ENCODE measurements at regions not wholly inside any gene's neighbourhood (a gene's known extent, or its start where the extent isn't known, plus 50 kb on each side); places are given as distances from the start of the nearest gene placed in this dataset.

DNA sequence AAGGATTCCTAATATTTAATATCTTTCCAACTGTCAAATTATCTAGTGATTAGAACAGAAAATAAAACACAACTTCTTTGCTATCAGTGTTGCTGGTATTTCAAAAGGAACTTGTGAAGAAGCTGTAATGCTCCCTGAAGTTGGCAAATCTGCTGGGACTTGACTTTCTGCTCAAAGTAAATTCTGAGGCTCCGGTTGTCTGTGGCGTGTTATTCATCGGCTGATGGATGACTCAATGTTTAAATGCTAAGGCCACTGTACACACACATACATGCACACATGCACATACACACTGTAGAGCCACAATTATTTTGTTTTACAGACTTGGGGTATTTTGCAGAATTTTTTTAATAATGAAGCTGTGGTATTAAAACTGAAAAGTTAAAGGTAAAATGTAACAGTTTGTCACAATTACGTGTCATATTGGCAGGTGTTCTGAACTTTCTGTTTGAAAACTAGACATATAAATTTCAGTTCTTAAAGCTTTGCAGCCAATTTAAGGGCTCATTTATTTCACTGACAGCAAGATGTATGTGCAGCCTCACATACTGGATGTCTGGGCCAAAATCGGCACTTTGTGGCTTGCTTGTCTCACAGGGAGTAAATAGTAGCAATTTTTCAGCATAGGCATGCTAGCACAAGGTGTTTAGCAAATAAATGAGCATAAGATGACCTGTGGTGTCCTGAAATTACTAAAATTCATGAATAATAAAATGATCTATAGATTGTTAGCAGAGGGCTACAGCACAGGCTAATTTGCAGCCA is 1691.7 kb upstream of the PCDH20 start:
- no peak for DNase-seq
- intact Hi-C loops (cut with DNase I), result no loop called here
- WGBS, 2 donors, result 11 to 28% methylated on average over 5 of the region's 5 CpGs

DNA sequence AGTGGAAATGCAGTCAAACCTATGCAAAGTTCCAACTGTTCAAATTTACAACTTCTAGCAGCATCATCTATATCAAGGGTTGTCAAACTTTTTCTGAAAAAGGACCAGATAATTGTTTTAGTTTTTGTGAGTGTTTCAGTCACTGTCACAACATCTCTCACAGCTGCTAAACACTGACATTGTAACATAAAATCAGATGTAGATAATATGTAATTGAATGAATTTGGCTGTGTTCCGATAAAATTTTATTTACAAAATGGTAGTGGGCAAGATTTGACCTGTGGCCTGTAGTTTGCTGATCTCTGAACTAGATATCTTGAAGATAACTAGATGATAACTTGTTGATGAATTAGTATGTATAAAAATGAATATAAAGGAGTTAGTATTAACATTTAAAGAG is 1679.1 kb upstream of the PCDH20 start:
- TF ChIP-seq, protein P1, sequence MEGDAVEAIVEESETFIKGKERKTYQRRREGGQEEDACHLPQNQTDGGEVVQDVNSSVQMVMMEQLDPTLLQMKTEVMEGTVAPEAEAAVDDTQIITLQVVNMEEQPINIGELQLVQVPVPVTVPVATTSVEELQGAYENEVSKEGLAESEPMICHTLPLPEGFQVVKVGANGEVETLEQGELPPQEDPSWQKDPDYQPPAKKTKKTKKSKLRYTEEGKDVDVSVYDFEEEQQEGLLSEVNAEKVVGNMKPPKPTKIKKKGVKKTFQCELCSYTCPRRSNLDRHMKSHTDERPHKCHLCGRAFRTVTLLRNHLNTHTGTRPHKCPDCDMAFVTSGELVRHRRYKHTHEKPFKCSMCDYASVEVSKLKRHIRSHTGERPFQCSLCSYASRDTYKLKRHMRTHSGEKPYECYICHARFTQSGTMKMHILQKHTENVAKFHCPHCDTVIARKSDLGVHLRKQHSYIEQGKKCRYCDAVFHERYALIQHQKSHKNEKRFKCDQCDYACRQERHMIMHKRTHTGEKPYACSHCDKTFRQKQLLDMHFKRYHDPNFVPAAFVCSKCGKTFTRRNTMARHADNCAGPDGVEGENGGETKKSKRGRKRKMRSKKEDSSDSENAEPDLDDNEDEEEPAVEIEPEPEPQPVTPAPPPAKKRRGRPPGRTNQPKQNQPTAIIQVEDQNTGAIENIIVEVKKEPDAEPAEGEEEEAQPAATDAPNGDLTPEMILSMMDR (IDR thresholded peaks at IDR 0.05), result no peak
- DNase-seq, result no peak
- H3K4me1 ChIP-seq, result no peaks in the 10 kb centered on the region
- H3K27ac ChIP-seq, result no peak overlapping the region
- no peak overlapping the region for H3K4me3 ChIP-seq
- no peaks in the 10 kb centered on the region for H3K27me3 ChIP-seq
- WGBS, 2 donors, result 67 to 69% methylated on average over 1 of the region's 1 CpG
- no peaks in the 10 kb centered on the region for H3K9me3 ChIP-seq
- no peaks in the 10 kb centered on the region for H3K36me3 ChIP-seq
- intact Hi-C loops (cut with DNase I), result no loop called here

More for the DNA sequence above, 1691.7 kb upstream of the PCDH20 start:
- no peaks in the 10 kb centered on the region for H3K27me3 ChIP-seq
- H3K36me3 ChIP-seq, result no peaks in the 10 kb centered on the region
- H3K4me3 ChIP-seq, result no peak overlapping the region
- no peak overlapping the region for H3K27ac ChIP-seq
- H3K4me1 ChIP-seq, result no peaks in the 10 kb centered on the region
- TF ChIP-seq, protein P1 (IDR thresholded peaks at IDR 0.05), result no peak
- no peak for TF ChIP-seq POLR2A (IDR thresholded peaks at IDR 0.05)
- no peaks in the 10 kb centered on the region for H3K9me3 ChIP-seq

DNA sequence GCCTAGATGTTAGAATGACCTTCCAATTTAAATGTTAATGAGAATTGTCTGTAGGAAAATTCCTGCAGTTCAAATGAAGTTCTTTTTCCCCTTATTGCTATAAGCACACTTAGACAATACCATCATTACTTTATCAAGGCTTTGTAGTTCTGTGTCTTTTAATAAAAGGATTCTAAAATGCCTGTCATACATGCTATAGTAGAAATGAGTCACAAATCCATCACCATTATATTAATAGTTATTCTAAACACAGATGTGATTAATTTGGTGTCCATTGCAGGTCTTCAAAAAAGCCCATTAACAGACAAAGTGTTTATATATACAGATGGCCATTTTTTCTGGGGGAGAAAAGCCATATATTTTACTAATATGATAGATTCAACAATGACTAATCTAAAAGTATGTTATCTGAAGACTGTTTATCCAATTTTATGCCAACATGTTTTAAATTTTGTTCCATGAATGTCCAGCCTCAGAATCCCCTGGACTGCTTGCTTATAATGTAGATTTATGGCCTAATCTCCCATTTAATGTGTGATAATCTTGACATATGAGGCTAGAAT is 1678.3 kb upstream of the PCDH20 start:
- Histone ChIP-seq H3K36me3 (no peaks in the 10 kb centered on the region), H3K4me1 (no peaks in the 10 kb centered on the region), H3K27ac (no peak overlapping the region), H3K4me3 (no peak overlapping the region), H3K9me3 (no peaks in the 10 kb centered on the region), H3K27me3 (no peaks in the 10 kb centered on the region)
- intact Hi-C loops (cut with DNase I), result no loop called here
- no peak for DNase-seq
- TF ChIP-seq, protein P1 (IDR thresholded peaks at IDR 0.05), result no peak
- TF ChIP-seq POLR2A (IDR thresholded peaks at IDR 0.05), result no peak

DNA sequence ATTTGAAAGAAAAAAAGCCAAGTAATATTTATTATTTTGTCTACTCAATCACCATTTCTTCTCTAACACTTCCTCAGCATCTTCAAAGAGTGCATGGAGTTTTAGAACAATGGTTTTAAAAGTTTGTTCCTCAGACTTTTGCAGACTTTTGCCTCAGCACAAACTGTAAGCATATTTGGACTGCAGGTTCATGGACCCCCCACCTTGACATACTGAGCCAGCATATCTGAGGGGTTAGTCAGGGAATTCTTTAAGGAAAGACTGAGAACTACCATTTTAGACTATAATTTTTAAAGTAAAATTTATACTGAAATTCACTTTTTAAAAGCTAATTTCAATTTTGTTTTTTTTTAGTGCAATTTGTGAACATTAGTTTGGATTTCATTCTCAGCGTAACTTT is 1676.8 kb upstream of the PCDH20 start:
- WGBS, 2 donors, result 92 to 96% methylated on average over 1 of the region's 1 CpG
- Histone ChIP-seq H3K27me3 (no peaks in the 10 kb centered on the region), H3K36me3 (no peaks in the 10 kb centered on the region), H3K4me3 (no peak overlapping the region), H3K4me1 (no peaks in the 10 kb centered on the region), H3K27ac (no peak overlapping the region), H3K9me3 (no peaks in the 10 kb centered on the region)
- intact Hi-C loops (cut with DNase I), result no loop called here
- DNase-seq, result no peak
- TF ChIP-seq, protein P1 (IDR thresholded peaks at IDR 0.05), result no peak
- TF ChIP-seq POLR2A (IDR thresholded peaks at IDR 0.05), result no peak

DNA sequence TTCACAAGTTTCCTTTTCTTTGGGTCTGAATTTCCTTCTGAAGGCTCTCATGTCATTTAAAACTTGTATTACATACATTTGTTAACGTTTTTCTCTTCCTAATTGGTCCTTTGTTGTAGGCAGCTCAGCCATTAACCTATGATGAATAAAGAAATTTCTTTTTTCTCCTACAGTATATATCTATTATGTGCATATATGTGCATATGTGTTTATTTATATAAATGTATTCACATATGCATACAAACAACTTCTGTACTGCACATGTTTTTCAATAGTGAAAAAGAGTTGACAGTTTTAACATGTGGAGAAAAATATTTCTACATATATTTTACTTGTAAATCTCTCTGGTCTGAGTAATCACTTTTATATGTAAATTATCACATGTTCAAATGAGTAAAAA is 1674.9 kb upstream of the PCDH20 start:
- H3K4me3 ChIP-seq, result no peak overlapping the region

More for the DNA sequence above, 1674.9 kb upstream of the PCDH20 start:
- WGBS, 2 donors, result 19 to 23% methylated on average over 1 of the region's 1 CpG
- no peak for TF ChIP-seq POLR2A (IDR thresholded peaks at IDR 0.05)
- TF ChIP-seq, protein P1 (IDR thresholded peaks at IDR 0.05), result no peak
- Histone ChIP-seq H3K27ac (no peak overlapping the region), H3K36me3 (no peaks in the 10 kb centered on the region), H3K27me3 (no peaks in the 10 kb centered on the region), H3K9me3 (no peaks in the 10 kb centered on the region), H3K4me1 (no peaks in the 10 kb centered on the region)
- no peak for DNase-seq
- intact Hi-C loops (cut with DNase I), result no loop called here
